ENCODE measurements at regions not wholly inside any gene's neighbourhood (a gene's known extent, or its start where the extent isn't known, plus 50 kb on each side); places are given as distances from the start of the nearest gene placed in this dataset.

GRCh38 chr2:109062145-109062858, 66.7 kb upstream of the SH3RF3 start:
- H3K27me3 ChIP-seq (ENCODE audit: control insufficient read depth, insufficient read depth, low read length), result peaks cover 46% of the 10 kb centered on the region
- TF ChIP-seq, protein P1, sequence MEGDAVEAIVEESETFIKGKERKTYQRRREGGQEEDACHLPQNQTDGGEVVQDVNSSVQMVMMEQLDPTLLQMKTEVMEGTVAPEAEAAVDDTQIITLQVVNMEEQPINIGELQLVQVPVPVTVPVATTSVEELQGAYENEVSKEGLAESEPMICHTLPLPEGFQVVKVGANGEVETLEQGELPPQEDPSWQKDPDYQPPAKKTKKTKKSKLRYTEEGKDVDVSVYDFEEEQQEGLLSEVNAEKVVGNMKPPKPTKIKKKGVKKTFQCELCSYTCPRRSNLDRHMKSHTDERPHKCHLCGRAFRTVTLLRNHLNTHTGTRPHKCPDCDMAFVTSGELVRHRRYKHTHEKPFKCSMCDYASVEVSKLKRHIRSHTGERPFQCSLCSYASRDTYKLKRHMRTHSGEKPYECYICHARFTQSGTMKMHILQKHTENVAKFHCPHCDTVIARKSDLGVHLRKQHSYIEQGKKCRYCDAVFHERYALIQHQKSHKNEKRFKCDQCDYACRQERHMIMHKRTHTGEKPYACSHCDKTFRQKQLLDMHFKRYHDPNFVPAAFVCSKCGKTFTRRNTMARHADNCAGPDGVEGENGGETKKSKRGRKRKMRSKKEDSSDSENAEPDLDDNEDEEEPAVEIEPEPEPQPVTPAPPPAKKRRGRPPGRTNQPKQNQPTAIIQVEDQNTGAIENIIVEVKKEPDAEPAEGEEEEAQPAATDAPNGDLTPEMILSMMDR (IDR thresholded peaks at IDR 0.05; ENCODE audit: low read depth, low read length), result no peak
- ChIA-PET POLR2A (no interaction called here), CTCF (no interaction called here)
- no peaks in the 10 kb centered on the region; the same call in 1 of the 2 replicates for H3K9me3 ChIP-seq (ENCODE audit: control insufficient read depth, insufficient read depth, low read length)
- no peak for DNase-seq (ENCODE audit: low read depth, low spot score)
- no peak overlapping the region for H3K4me3 ChIP-seq (ENCODE audit: low read depth, low read length)
- no peak overlapping the region for H3K27ac ChIP-seq (ENCODE audit: low read depth, low read length)

DNA sequence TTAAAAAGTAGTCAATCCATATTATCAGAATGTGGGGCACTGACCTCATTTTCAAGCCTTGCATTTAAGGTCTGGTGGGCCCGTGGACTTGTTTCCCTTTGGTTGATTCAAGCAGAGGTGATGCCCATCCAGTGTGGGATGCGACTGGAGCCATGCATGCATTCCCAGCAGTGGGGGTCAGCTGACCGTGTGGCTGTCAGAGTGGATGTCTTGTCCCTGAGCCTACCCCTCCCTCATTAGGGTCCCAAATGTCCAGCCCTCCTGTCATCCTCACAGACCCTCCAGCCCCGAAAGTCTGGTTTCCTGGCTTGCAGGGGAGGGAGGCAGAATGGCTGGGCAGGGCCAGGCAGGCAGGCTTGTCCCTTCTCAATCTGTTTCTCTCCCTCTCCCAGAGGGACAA, 67.3 kb upstream of the SH3RF3 start:
- H3K4me3 ChIP-seq (ENCODE audit: low read depth, low read length), result no peak overlapping the region
- ChIA-PET POLR2A (no interaction called here), CTCF (no interaction called here)
- TF ChIP-seq, protein P1 (IDR thresholded peaks at IDR 0.05; ENCODE audit: low read depth, low read length), result no peak
- H3K9me3 ChIP-seq (ENCODE audit: control insufficient read depth, insufficient read depth, low read length), result no peaks in the 10 kb centered on the region
- H3K27ac ChIP-seq (ENCODE audit: low read depth, low read length), result no peak overlapping the region
- peaks cover 45% of the 10 kb centered on the region for H3K27me3 ChIP-seq (ENCODE audit: control insufficient read depth, insufficient read depth, low read length)
- no peak for DNase-seq (ENCODE audit: low read depth, low spot score)

- H3K27ac ChIP-seq (ENCODE audit: low read depth, low read length), result no peak overlapping the region
- no peak overlapping the region for H3K4me3 ChIP-seq (ENCODE audit: low read depth, low read length)
- DNase-seq (ENCODE audit: low read depth, low spot score), result no peak
- ChIA-PET POLR2A (no interaction called here), CTCF (no interaction called here)
- TF ChIP-seq, protein P1 (IDR thresholded peaks at IDR 0.05; ENCODE audit: low read depth, low read length), result no peak
- no peaks in the 10 kb centered on the region for H3K9me3 ChIP-seq (ENCODE audit: control insufficient read depth, insufficient read depth, low read length)
- peaks cover 38% of the 10 kb centered on the region for H3K27me3 ChIP-seq (ENCODE audit: control insufficient read depth, insufficient read depth, low read length)
These were observed 68.5 kb upstream of the SH3RF3 start for GRCh38 chr2:109060496-109060895.

DNA sequence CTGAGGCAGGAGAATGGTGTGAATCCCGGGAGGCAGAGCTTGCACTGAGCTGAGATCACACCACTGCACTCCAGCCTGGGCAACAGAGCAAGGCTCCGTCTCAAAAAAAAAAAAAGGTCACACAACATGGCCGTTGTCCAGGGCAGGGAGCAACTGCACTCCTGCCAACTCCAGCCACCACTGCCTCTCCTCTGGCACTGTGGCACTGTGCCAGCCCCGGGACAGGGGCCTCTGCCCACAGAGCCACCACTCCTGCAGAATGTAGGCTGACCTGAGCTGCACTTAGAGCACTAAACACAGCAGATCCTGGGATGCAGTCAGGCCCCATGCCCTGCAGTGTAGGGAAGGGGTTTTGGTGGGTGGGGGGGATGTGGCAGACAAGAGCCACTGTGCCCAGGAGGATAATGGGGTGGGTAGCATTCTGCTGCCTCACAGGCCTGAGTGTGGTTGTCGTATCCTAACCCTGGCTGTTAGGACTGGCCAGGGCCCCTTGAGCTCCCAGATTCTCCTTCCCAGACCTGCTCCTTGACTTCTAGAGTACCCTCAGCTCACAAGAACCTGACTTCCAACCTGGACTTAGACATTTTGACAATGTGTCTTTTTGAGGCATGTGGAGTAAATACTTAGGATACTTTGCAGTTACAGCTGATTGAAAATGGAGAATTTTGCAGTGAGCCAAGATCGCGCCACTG, 69.4 kb upstream of the SH3RF3 start:
- Histone ChIP-seq H3K9me3 (ENCODE audit: control insufficient read depth, insufficient read depth, low read length) (no peaks in the 10 kb centered on the region), H3K27me3 (ENCODE audit: control insufficient read depth, insufficient read depth, low read length) (peaks cover 31% of the 10 kb centered on the region), H3K27ac (ENCODE audit: low read depth, low read length) (no peak overlapping the region), H3K4me3 (ENCODE audit: low read depth, low read length) (no peak overlapping the region)
- CTCF ChIA-PET, result no interaction called here
- POLR2A ChIA-PET, result no interaction called here
- TF ChIP-seq, protein P1 (IDR thresholded peaks at IDR 0.05; ENCODE audit: low read depth, low read length), result no peak
- no peak for DNase-seq (ENCODE audit: low read depth, low spot score)

- TF ChIP-seq, protein P1 (IDR thresholded peaks at IDR 0.05; ENCODE audit: low read depth, low read length), result no peak
- Histone ChIP-seq H3K4me3 (ENCODE audit: low read depth, low read length) (no peak overlapping the region), H3K27ac (ENCODE audit: low read depth, low read length) (no peak overlapping the region), H3K27me3 (ENCODE audit: control insufficient read depth, insufficient read depth, low read length) (peaks cover 26% of the 10 kb centered on the region), H3K9me3 (ENCODE audit: control insufficient read depth, insufficient read depth, low read length) (no peaks in the 10 kb centered on the region)
- DNase-seq (ENCODE audit: low read depth, low spot score), result no peak
- ChIA-PET CTCF (no interaction called here), POLR2A (no interaction called here)
These were observed 69.8 kb upstream of the EDAR start for GRCh38 chr2:109058802-109059201.

Data from AG04450 (cell line).